M059J (cell line): ENCODE measurements at regions not wholly inside any gene's neighbourhood (a gene's known extent, or its start where the extent isn't known, plus 50 kb on each side); places are given as distances from the start of the nearest gene placed in this dataset.

Experiments used
- DNase-seq: peaks from one replicate; pipeline ENCODE4 v3.0.0-alpha.2; 2012; ENCODE audit warnings: low read depth

DNA sequence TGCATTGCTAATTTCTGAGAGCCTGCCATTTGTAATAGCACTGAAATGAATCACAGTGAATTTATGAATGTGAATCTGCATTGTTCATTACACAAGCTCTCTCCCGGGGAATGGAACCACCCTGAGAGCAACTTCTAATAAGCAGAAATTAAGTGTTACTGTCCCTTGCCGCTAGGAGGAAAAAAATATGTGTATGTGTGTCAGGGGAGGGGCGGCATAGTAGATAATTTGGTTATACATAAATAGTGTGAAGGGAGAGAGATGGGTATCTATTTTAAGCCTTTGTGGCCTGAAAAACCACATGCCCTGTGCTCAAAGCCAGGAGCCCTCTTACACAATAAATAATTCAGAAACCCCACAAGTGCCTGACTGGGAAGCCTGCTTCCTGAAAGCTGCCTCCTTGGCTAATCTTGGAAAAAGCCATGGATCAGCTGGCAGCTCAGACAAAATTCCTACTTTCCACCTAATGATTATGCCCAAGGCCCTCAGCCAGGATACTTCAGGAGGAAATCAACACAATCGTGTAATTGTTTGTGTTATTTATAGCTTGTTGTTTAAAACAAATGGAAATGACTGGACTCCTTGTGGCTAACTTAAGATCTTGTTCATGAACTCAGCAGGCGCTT lies 366.2 kb upstream of the KITLG start:
- DNase-seq = peak; percentile 85

DNA sequence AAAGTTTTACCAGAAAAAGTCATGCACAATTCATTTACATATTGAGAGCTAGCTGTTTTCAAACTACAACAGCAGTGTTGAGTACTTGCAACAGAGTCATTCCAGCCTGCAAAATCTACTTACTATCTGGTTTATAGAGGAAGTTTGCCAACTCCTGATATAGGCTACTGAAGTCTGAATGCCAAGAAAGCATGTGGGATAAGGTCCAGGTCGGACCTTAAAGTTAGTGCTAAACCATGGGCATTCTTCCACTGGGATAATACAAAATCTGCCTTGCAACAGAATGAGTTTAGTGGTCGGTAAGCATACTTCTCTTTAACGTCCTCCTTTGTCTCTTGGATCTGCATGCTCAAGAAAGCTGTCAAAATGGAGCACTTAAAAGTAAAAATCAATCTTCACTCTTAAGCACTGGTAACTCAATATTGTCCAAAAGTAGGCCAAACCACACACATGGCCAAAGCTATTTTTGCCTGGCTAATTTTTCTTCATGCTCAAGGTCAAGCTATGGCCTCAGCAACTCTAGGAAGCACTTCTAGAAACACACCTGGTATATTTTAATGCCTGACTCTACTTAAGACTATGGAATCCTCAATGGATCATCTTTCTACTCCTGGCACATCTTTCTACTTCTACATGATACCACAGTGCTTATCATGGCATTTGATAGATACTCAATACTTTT lies 364.9 kb upstream of the KITLG start:
- no peak for DNase-seq

DNA sequence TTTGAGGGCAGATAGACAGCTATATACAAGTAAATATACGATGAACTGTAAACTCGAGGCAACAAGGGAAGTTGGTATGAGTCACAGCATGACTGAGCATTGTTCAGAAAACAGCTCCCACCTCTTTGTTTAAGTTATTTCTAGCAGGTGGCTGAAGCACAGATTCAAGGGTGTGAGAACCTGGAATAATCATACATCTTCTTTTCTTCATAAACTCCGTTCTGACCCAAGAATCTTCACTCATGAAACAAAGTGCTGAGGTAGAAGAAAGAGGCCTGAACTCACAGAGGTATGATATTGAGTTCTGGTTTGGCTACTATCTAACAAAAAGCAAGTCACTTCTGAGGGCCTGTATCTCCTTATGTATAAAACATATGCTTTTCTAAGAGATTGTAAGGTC lies 364.1 kb upstream of the KITLG start:
- DNase-seq = peak; percentile 59

DNA sequence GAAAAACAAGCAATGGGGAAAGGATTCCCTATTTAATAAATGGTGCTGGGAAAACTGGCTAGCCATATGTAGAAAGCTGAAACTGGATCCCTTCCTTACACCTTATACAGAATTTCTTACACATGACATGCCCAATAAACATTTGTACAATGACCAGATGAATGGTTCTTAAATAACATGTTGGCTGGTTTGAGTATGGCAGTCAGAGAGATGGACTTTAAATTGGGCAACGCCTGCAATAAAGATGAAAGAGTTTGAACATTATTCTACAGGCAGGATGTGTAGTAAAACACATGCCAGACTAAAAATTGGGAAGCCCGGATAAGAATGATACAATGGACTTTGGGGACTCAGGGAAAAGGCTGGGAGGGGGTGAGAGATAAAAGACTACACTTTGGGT lies 360.6 kb upstream of the KITLG start:
- DNase-seq = no peak

DNA sequence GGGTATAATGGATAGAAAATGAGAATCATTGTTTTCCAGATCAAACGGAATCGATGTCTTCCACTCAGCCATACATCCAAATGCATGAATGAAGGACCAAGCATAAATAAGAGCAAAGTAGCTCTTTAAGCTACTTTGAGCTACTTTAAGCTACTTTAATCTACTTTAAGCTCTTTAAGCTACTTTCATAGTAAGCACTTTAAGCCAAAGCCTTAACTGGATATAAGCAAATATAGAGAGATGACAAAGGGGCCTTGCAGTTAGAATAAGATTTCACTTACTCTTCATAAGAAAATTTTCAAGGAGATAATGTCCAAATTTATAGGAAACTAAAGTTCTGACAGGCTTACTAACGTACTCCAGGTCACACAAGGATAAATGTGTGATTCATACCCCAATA lies 355.6 kb upstream of the KITLG start:
- peak; percentile 40 for DNase-seq

DNA sequence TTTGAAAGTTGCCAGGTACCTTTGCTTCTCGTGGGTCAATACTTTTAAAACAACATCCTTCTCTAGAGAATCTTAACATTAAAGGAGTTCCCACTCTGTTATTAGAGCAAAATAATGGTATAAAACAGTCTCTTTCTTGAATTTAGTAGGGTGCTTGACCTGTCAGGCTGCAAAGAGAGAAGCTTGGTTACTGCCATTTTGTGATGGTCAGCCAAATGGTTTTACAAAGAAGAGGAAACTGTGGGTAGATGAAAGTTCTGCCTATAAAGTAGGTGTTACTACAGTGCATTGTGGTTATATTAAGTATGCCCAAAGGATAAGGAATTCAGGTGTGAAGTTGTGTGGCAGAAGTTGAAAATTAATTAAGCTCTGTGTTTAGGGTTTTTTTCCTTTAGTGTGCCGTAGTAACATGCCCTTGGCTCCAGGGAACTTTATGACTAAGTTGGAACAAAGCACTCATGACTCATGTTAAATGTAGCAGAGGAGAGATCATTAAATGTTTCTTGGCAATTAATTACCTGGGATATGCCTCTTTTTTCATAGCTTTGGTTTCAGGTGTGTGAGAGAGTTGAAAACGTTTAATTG lies 354.0 kb upstream of the KITLG start:
- peak; percentile 80 for DNase-seq

DNA sequence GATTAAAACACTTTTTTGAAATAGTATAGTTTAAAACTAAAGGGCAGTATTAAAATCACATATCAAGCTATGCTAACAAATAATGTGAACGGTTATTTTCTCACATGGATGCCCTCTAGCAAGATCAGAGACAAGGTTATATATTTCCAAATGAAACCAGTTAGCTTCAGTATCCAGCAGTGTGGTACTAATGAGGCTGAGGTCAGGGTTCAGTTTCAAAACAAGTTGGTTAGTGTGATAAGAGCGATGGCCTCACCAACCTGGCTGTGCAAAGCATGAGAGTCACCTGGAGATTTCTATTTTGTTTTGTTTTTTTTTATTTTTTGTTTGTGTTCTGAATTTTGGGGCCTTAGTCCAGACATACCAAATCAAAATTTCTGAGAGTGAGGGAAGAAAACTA lies 352.2 kb upstream of the KITLG start:
- DNase-seq = no peak

DNA sequence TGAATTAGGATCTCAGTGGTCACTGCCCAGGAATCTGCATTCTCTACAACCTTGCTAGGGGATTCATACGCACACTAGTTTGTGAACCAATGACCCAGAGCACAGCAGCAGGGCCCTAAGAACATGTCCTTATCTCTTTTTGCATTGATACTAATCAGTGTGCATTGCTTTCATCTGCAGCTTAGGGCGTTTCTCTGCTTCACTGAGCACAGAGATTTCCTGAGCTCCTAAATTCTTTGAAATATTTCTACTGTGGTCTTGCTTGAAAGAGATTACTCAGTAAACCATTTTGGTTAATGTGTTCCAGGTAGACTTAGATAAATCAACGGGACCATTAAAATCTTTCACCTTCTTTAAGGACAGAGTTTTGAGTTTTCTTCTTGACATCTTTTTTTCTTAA lies 351.3 kb upstream of the KITLG start:
- DNase-seq = peak; percentile 61

DNA sequence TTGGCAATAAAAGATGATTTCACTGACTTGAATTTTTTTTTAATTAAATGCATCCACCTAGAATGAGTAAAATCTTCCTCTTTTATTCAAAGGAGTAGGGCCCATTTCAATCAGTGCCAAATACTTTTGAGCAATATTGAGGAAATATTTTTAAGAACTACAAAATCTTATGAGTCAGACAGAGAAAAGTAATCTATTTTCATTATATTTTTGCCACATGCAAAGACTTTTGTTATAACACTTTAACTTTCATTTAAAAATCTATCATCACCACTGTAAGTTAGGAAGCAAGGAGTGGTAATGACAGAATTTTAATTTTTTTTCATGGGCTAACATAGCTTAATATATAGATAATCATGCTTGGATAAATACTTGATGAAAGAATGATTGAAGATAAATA lies 345.2 kb upstream of the KITLG start:
- DNase-seq = no peak

DNA sequence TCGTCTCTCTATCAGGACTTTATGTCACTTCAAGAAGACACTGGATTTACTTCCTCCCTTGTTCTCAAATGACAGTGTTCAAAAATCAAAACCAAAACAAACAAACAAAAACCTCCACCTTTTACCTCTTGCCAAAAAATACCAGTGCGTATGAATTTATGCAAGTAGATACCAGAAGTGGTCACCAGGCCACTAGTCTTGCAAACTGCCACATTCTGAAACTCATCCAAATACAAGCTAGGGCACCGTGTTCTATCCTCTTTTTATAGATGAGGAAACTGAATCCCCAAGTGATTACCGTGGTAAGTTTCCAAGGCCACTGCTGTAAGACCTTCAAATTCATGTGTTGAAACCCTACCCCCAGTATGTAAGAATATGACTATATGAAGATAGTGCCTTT lies 343.9 kb upstream of the KITLG start:
- no peak for DNase-seq

DNA sequence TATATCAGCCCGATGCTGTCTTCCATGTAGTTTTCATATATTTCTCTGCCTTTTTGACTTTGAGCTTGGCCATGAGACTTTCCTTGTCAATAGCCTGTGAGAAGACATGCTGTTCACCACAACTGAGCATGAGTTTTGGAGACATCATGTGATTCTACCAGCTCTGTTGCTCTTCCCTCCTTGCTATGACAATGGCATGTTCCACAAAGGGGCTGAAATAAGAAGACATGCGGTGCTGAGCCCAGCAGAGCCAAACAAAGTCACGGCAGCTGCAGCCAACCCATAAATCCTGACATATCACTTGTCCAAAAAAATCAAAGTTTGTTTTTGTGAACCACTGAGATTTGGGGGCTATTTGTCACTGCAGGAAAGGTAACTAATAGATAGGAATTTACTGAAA lies 343.4 kb upstream of the KITLG start:
- no peak for DNase-seq

DNA sequence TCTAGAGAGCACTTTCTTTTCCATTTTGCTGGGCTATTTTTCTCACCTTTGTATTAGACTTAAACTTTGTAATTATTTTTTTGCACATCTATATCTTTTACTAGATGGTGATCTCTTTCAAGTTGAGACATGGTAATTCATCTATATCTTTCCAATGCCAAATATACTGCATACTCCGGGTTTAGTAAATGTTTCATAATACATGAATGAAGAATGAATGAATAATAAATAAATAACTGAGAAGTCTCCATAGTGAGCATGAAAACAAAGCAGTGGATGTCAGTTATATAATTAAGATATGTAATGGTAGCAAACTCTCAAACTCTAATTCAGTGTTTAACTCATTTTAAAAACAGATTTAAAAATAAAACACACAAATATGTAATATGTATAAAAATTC lies 342.5 kb upstream of the KITLG start:
- DNase-seq = peak; percentile 44

DNA sequence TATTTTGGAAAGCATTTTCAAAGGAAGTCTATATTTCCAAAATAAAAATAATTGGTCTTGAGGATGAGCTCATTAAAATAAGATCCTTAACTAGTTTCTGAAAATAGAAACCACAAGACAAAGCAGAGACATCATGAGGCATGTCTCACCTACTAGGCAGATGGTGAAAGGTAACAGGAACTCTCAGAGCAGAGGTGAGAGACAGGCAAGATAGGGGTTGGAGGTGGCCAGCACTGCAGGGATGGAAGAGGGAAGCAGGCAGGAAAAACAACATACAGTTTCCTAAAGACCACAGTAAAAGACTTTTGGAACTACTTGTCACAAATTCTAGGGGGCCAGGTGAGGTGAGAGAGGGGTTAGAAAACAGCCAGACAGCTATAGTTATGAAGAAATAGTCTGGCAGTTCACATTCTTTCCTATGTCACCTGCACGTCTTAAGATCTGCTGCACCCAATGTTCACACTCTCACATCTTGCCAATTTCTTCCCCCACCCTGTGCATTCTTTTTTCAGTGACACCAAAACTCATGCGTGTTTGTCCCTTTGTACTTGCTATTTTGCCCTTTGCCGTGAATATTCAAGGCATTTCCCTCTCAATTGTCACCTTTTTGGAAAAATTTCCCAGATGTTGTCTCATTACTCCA lies 341.7 kb upstream of the KITLG start:
- no peak for DNase-seq

DNA sequence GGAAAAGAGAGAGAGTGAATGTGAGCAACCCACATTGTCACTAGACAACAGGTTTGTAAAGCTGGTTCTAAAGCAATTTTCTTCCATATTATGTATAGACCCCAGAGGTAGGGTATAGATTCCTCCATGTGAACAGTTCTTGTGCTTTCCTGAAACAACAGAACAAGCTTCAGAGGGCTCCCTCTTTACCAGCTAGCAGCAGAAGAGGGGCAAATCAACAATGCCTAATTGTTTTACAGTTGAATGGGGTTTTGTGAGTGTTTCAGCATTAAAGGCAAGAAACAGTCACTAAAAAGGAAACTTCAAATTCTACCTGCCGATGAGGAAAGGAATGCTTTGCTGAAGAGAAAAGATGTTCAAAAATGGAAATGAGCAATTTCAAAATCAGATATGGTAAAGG lies 341.2 kb upstream of the KITLG start:
- DNase-seq = no peak

DNA sequence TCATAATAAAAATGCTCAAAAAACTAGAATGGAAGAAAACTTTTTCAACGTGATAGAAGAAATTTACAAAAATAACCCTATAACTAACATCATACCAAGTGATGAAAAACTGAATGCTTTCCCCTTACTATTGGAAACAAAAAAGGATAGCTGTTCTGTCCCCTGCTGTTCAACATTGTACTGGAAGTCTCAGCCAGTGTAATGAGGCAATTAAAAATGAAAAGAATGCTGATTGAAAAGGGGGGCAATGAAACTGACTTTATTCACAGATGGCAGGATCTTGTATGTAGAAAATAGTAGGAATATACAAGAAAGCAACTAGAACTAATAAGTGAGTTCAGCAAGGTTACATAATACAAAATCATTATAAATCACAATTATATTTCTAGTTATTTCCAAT lies 337.9 kb upstream of the KITLG start:
- no peak for DNase-seq

DNA sequence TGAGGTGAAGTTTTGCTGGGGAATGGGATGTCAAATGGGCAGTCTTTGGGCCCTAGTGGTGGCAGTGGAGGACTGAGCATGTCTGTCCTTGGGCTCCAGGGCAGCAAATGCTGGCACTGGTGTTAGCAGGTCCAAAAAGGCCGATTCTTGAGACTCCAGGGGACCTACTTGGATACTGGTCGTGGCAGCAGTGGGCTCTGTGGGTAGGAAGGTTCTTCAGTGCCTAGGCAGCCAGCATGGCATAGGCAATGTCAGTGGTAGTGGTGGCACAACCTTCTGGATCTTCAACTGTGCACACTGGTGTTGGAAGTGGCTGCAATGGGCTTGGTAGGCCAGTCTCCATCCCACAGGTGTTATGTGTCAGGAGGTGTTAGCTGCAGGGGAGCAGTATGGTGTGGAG lies 334.7 kb upstream of the KITLG start:
- no peak for DNase-seq

DNA sequence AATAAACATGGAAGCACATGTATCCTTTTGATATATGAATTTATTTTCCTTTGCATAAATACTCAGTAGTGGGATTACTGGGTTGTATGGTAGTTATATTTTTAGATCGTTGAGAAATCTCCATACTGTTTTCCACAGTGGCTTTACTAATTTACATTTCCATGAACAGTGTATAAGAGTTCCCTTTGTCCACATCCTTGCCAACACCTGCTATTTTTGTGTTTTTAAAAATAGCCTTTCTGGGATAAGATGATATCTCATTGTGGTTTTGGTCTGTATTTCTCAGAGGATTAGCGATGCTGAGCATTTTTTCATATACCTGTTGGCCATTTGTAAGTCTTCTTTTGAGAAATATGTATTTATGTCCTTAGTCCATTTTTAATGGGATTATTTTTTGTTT lies 329.2 kb upstream of the KITLG start:
- DNase-seq = peak; percentile 27

DNA sequence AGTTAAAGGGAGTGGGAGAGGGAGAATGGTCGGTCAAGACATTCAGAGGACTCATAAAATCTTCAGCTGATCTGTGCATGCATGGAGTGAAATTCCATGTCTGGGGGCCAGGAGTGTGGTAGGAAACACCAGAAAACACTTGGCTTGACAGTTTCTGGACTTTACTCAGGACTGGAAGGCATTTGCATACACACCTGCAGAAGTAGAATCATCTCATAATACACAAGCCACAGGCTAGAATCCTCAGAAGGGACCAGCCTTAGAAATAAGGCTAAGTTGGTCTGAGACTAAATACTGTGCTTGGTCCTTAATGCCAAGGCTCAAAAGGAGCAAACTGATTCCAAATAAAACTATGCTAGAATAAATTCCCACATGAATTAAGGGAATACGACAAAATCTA lies 328.1 kb upstream of the KITLG start:
- no peak for DNase-seq

DNA sequence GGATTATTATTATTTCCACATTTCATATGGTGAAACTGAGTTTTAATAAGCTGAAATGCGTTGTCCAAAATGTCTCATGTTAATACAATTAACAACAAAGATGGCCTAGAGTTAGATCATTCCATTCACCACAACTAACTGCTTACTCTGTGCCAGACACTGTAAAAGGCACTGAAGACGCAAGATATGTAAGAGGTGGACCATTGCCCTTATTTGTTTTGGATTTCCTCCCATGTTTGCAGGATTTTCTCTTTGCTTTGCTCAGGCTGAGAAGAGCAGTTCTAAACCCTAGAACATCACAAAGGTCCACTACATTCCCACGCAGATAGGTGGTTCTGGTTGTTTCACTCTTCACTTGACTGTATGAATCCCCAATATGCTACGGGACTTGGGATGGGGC lies 324.4 kb upstream of the KITLG start:
- no peak for DNase-seq

DNA sequence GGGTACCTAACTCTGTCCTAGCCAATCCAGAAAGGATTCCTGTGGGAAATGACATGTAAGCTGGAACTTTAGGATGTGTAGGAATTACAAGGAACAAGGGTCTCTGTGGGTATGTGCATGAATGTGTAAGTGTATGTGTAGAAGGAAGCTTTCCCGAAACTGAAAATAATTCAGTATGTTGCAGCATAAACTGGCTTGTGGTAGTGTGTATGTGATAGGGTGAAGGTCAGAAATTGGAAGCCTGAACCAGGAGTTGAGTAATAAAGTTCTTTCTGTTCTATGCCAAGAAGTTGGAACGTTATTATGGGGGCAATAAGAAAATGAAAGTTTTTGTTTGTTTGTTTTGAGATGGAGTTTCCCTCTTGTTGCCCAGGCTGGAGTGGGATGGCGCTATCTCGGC lies 323.1 kb upstream of the KITLG start:
- DNase-seq = no peak

DNA sequence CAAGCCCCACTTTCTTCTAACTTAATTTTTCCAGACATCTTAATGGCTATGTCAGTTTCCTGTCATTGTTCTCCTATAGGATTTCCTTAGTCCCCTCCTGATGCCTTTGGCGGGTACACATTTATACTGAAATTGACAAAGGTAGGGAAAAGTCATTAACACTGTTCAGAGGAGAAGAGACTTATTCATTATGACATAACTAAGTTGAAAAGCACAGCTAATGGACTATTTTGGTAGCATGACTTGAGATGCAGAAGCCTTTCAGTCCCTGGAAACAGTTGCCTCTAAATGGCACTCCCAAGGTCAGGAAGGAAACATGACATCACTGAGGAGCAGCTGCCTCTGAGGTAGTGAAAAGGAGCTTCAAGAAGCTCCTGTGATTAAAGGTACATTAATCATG lies 317.5 kb upstream of the KITLG start:
- no peak for DNase-seq

DNA sequence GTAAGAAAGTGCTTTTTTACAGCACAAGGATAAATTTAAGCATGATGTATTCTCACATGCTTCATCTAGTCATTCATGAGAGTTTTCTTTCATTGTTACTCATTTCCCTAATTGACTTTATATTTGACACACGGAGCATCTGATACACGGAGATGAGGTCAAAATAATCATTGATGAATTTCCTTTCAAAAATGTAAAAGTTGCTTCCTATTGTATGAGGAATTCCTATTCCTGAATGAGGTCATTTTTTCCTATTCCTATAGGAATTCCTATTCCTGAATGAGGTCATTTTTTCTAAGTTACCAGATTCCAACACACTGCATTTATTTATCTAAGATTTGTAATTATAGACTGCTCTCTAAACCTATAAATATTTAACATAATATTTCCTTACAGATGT lies 316.7 kb upstream of the KITLG start:
- no peak for DNase-seq

DNA sequence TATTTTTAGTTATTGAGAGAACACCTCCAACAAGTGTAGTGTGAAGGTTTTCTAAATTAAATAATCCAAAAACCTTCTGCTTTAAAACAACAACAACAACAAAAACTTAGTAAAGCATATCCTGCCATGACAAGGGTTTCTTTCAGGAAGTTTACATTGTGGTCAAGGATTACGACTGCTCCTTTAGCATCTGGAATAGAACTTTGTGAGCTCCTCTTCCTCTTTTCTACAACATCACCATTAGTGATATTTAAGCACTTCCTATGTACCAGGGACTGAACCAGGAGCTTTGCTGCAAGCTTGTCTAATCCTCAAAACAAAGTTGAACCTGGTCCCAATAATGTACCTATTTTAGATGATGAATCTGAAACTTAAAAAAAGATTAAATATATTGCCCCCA lies 315.4 kb upstream of the KITLG start:
- DNase-seq = no peak
